A549 (cell line): ENCODE measurements at regions not wholly inside any gene's neighbourhood (a gene's known extent, or its start where the extent isn't known, plus 50 kb on each side); places are given as distances from the start of the nearest gene placed in this dataset.

Experiments used
- BCL3 ChIP-seq: fragments of >200 bp; sonication (Bioruptor Twin); formaldehyde crosslinking; IDR thresholded peaks from 3 replicates; pipeline ENCODE4 v1.6.1; 2016
- CEBPB ChIP-seq, 2 experiments: fragments of >200 bp in 1 of 2; sonication (Bioruptor Twin) in 1 of 2; formaldehyde crosslinking in 1 of 2; IDR thresholded peaks; 2 replicates each; pipeline ENCODE4 v1.6.1; 2012 to 2016
- CHD2 ChIP-seq: fragments of 150-350 bp; IDR thresholded peaks from 2 replicates; pipeline ENCODE4 v1.6.1; 2014; ENCODE audit warnings: low read length; ENCODE audit not compliant: partially characterized antibody
- CTCF ChIP-seq: fragments of >200 bp; sonication (Bioruptor Twin); formaldehyde crosslinking; IDR thresholded peaks from 3 replicates; pipeline ENCODE4 v1.5.1; 2016
- EP300 ChIP-seq, 2 experiments: fragments of >200 bp; sonication (Bioruptor Twin); formaldehyde crosslinking; IDR thresholded peaks; 2 replicates in 1 of 2; 3 replicates in 1 of 2; pipeline ENCODE4 v1.6.1; 2016 to 2017
- HEYL ChIP-seq: fragments of 250-450 bp; sonication (Bioruptor Pico); IDR thresholded peaks from 2 replicates; pipeline ENCODE4 v1.8.0; 2021; ENCODE audit warnings: mild to moderate bottlenecking, moderate library complexity
- HMGXB4 ChIP-seq: fragments of 250-450 bp; sonication (Bioruptor Pico); IDR thresholded peaks from 2 replicates; pipeline ENCODE4 v1.5.0; 2021; ENCODE audit warnings: mild to moderate bottlenecking, moderate library complexity, borderline replicate concordance
- JUNB ChIP-seq: fragments of >200 bp; sonication (Bioruptor Twin); formaldehyde crosslinking; IDR thresholded peaks from 2 replicates; pipeline ENCODE4 v1.6.1; 2016
- MAZ ChIP-seq: fragments of 150-350 bp; IDR thresholded peaks from 2 replicates; pipeline ENCODE4 v1.6.1; 2014; ENCODE audit warnings: antibody characterized with exemption, low read depth, low read length, borderline replicate concordance
- PBX3 ChIP-seq: IDR thresholded peaks from 2 replicates; pipeline ENCODE4 v1.6.1; 2012
- POLR2A ChIP-seq: IDR thresholded peaks from 2 replicates; pipeline ENCODE4 v1.6.1; 2012; ENCODE audit warnings: mild to moderate bottlenecking, low read length
- RFX5 ChIP-seq: fragments of 450-650 bp; IDR thresholded peaks from 2 replicates; pipeline ENCODE4 v1.7.1; 2014; ENCODE audit warnings: antibody characterized with exemption, mild to moderate bottlenecking, moderate library complexity
- RNF2 ChIP-seq: fragments of 200-600 bp; sonication (generic); IDR thresholded peaks from 2 replicates; pipeline ENCODE4 v1.6.1; 2016; ENCODE audit warnings: low read depth, mild to moderate bottlenecking, antibody characterized with exemption, moderate library complexity, borderline replicate concordance
- ZC3H11A ChIP-seq: fragments of 450-650 bp; IDR thresholded peaks from 2 replicates; pipeline ENCODE4 v1.6.1; 2014; ENCODE audit warnings: antibody characterized with exemption, mild to moderate bottlenecking

GRCh38 chr2:158734442-158734841 is 60.7 kb upstream of the DAPL1 start:
- no peak for TF ChIP-seq RNF2
- TF ChIP-seq EP300 (IDR thresholded peaks at IDR 0.05) = no peak
- no peak for TF ChIP-seq CTCF
- TF ChIP-seq CHD2 = no peak
- TF ChIP-seq PBX3 = no peak
- TF ChIP-seq MAZ = no peak
- TF ChIP-seq BCL3 = no peak
- TF ChIP-seq HMGXB4 (CRISPR knock-in tag) = no peak
- no peak for TF ChIP-seq POLR2A
- TF ChIP-seq CEBPB (IDR thresholded peaks at IDR 0.05) = no peak
- TF ChIP-seq JUNB = no peak
- TF ChIP-seq RFX5 = no peak
- no peak for TF ChIP-seq HEYL (CRISPR knock-in tag)
- no peak for TF ChIP-seq ZC3H11A
